Tibial artery (tissue), 4 donors: ENCODE measurements at regions not wholly inside any gene's neighbourhood (a gene's known extent, or its start where the extent isn't known, plus 50 kb on each side); places are given as distances from the start of the nearest gene placed in this dataset.

Experiments
- DNase-seq, 2 donors: peaks; one replicate each; pipeline ENCODE4 v3.0.0-alpha.2; 2019
- H3K27ac ChIP-seq, 2 donors: fragments of 200-600 bp; sonication (generic) in 1 of 2; 1 replicate in 1 of 2; 2 replicates in 1 of 2; pipeline ENCODE4 v1.5.1; 2018 to 2019; ENCODE audit warnings: mild to moderate bottlenecking in 1 of 2
- H3K27me3 ChIP-seq, 2 donors: fragments of 200-600 bp; sonication (generic) in 1 of 2; one replicate each; pipeline versions ENCODE4 v1.5.1 to v1.6.0; 2016 to 2019
- H3K36me3 ChIP-seq, 3 donors: fragments of 200-600 bp; sonication (generic) in 2 of 3; one replicate each; pipeline ENCODE4 v1.5.1; 2016 to 2019; ENCODE audit warnings: mild to moderate bottlenecking in 2 of 3
- H3K4me1 ChIP-seq, 4 donors: fragments of 200-600 bp; sonication (generic) in 2 of 4; 1 replicate in 3 of 4; 2 replicates in 1 of 4; pipeline ENCODE4 v1.5.1; 2016 to 2019
- H3K4me3 ChIP-seq, 2 donors: fragments of 200-600 bp; sonication (generic) in 1 of 2; 1 replicate in 1 of 2; 2 replicates in 1 of 2; pipeline ENCODE4 v1.5.1; 2018 to 2019; ENCODE audit warnings: mild to moderate bottlenecking in 2 of 2
- H3K9me3 ChIP-seq, 3 donors: fragments of 200-600 bp; sonication (generic) in 1 of 3; one replicate each; pipeline ENCODE4 v1.5.1; 2016 to 2019
- intact Hi-C: fragments of 100-400 bp; cut with DNase I; formaldehyde crosslinking; loops from one replicate; pipeline ENCODE4 v1.15.0; 2023; ENCODE audit warnings: low total_unique reads
- TF ChIP-seq, protein P1 (sequence below), 2 experiments: fragments of 200-600 bp in 1 of 2; fragments of 450-650 bp in 1 of 2; IDR thresholded peaks; one replicate each; pipeline ENCODE4 v1.5.1; 2017 to 2019; ENCODE audit warnings: antibody characterized with exemption in 2 of 2, mild to moderate bottlenecking in 1 of 2, moderate library complexity in 1 of 2

DNA sequence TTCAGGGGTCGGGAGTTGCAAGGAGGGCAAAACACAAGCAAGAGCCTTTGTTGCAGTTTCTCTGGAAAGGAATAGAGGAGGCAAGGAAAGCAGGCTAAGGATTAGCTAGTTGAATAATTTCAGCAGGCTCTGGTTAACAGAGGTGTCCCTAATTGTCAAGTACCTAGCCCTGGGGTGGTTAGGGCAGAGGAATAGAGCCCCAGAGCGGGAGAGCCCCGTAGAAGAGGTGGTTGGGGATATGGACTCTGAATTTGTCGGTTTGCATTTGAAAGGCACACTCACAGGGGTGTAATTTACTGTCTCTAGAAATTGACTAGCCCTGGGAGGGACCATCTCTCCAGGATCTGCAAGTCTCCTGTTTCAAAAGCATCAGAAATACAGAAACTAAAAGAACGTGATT, 1030.2 kb downstream of the TMEM182 start:
- intact Hi-C loops: no loop called here
- H3K4me3 ChIP-seq: no peak overlapping the region
- H3K27ac ChIP-seq: no peak overlapping the region
- H3K27me3 ChIP-seq: peaks cover 0 to 3% of the 10 kb centered on the region in 2 donors
- TF ChIP-seq, protein P1, sequence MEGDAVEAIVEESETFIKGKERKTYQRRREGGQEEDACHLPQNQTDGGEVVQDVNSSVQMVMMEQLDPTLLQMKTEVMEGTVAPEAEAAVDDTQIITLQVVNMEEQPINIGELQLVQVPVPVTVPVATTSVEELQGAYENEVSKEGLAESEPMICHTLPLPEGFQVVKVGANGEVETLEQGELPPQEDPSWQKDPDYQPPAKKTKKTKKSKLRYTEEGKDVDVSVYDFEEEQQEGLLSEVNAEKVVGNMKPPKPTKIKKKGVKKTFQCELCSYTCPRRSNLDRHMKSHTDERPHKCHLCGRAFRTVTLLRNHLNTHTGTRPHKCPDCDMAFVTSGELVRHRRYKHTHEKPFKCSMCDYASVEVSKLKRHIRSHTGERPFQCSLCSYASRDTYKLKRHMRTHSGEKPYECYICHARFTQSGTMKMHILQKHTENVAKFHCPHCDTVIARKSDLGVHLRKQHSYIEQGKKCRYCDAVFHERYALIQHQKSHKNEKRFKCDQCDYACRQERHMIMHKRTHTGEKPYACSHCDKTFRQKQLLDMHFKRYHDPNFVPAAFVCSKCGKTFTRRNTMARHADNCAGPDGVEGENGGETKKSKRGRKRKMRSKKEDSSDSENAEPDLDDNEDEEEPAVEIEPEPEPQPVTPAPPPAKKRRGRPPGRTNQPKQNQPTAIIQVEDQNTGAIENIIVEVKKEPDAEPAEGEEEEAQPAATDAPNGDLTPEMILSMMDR (IDR thresholded peaks at IDR 0.05): no peak
- H3K36me3 ChIP-seq: no peaks in the 10 kb centered on the region
- H3K9me3 ChIP-seq: no peaks in the 10 kb centered on the region
- DNase-seq: no peak
- peaks cover 0 to 10% (median 9%) of the 10 kb centered on the region in 4 donors for H3K4me1 ChIP-seq

DNA sequence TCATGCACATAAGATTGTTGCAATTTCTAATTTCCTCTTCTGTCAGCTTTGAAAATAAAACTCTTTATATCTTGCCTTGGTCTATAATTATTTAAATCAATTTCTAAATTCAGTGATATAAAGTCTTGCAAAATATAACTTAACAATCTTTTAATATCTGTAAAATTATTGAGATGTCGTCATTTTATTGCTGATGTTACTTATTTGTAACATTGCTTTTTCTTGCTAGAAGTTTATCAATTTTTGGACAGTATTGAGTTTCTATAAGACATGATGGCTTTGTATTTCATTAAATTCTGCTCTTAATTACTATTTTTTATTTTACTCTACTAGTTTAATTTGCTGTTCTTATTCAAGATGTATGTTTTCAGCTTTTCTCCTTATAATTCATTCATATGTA, 1036.5 kb downstream of the TMEM182 start:
- Histone ChIP-seq H3K9me3 (no peaks in the 10 kb centered on the region), H3K36me3 (no peaks in the 10 kb centered on the region), H3K4me1 (no peaks in the 10 kb centered on the region), H3K4me3 (no peak overlapping the region), H3K27me3 (peaks cover 0 to 3% of the 10 kb centered on the region in 2 donors), H3K27ac (no peak overlapping the region)
- TF ChIP-seq, protein P1 (IDR thresholded peaks at IDR 0.05): no peak
- no peak for DNase-seq
- intact Hi-C loops: no loop called here

DNA sequence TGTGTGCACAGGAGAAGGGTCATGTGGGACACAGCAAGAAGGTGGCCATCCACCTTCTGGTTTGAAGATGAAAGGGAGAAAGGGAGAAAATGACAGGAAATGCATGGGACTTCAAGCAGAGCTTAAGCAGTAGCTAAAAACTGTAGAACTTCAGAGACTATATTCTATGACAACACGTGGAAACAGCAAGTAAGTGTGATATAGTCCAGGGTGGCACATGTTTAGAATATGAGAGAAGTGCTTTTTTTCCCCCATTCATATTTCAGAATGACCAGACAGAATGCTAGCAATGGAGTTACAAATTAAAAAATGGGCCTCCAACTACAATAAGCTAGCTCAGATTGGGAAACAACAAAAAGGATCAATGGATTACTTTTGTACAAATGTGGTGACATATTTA, 1042.2 kb downstream of the TMEM182 start:
- intact Hi-C loops: no loop called here
- Histone ChIP-seq H3K27ac (no peak overlapping the region), H3K4me1 (no peaks in the 10 kb centered on the region), H3K9me3 (no peaks in the 10 kb centered on the region), H3K27me3 (no peaks in the 10 kb centered on the region), H3K4me3 (no peak overlapping the region), H3K36me3 (no peaks in the 10 kb centered on the region)
- TF ChIP-seq, protein P1 (IDR thresholded peaks at IDR 0.05): no peak
- DNase-seq: no peak

DNA sequence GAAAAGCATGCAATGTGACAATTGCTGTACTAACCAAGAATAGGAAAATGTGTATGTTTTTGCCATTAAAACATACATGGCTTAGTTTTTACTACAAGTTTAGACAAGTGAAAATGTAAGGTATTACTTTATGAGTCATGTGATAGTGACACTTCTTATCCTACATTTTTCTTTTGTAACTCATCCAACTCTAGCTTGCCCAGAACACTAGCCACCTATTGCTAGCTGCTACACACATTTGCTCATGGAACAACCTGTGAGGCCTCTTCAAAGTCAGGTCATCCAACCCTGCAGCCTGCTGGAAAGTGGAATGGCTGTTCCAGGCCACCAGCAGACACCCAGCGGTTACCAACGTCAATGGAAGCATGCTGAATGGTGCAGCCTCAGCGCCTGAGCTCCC, 1043.9 kb downstream of the TMEM182 start:
- H3K36me3 ChIP-seq: no peaks in the 10 kb centered on the region
- DNase-seq: no peak
- no peaks in the 10 kb centered on the region for H3K27me3 ChIP-seq
- H3K4me1 ChIP-seq: no peaks in the 10 kb centered on the region
- H3K9me3 ChIP-seq: no peaks in the 10 kb centered on the region
- TF ChIP-seq, protein P1 (IDR thresholded peaks at IDR 0.05): no peak
- H3K4me3 ChIP-seq: no peak overlapping the region
- intact Hi-C loops: no loop called here
- H3K27ac ChIP-seq: no peak overlapping the region

DNA sequence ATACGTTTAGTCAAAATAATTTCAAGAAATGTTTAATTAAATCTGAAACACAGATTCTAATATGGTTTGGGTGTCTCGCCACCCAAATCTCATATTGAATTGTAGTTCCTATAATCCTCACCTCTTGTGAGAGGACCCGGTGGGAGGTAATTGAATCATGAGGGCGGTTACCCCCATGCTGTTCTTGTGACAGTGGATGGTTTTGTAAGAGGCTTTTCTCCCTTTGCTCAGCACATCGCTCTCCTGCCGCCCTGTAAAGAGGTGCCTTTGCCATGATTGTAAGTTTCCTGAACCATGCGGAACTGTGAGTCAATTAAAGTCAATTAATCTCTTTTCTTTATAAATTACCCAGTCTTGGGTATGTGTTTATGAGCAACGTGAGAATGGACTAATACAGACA, 1045.1 kb upstream of the POU3F3 start:
- Histone ChIP-seq H3K27me3 (no peaks in the 10 kb centered on the region), H3K36me3 (no peaks in the 10 kb centered on the region), H3K9me3 (no peaks in the 10 kb centered on the region), H3K27ac (no peak overlapping the region), H3K4me3 (no peak overlapping the region), H3K4me1 (no peaks in the 10 kb centered on the region)
- TF ChIP-seq, protein P1 (IDR thresholded peaks at IDR 0.05): no peak
- no peak for DNase-seq
- intact Hi-C loops: no loop called here

DNA sequence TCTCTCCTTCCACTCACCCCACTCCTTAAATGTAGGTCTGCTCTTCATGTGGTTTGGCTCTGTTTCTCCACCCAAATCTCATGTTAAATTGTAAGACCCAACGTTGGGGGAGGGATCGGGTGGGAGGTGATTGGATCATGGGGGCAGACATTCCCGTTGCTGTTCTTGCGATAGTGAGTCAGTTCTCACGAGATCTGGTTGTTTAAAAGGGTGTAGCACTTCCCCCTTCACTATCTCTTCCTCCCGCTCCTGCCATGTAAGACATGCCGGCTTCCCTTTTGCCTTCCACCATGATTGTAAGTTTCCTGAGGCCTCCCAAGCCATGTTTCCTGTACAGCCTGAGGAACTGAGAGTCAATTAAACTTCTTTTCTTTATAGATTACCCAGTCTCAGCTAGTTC, 1044.5 kb upstream of the POU3F3 start:
- H3K4me3 ChIP-seq: no peak overlapping the region
- H3K27me3 ChIP-seq: no peaks in the 10 kb centered on the region
- no peak overlapping the region for H3K27ac ChIP-seq
- H3K4me1 ChIP-seq: no peaks in the 10 kb centered on the region
- no peaks in the 10 kb centered on the region for H3K9me3 ChIP-seq
- intact Hi-C loops: no loop called here
- TF ChIP-seq, protein P1 (IDR thresholded peaks at IDR 0.05): no peak
- DNase-seq: no peak
- no peaks in the 10 kb centered on the region for H3K36me3 ChIP-seq
